ENCODE measurements at regions not wholly inside any gene's neighbourhood (a gene's known extent, or its start where the extent isn't known, plus 50 kb on each side); places are given as distances from the start of the nearest gene placed in this dataset.
"Not testable (repeated sequence)": the region's sequence is repeated elsewhere in the genome, so short reads cannot be mapped to it uniquely, and the experiment has no call there.

- H3K4me3 ChIP-seq (replicated peaks; ENCODE audit: low read depth, low read length); H3K36me3 ChIP-seq (ENCODE audit: control insufficient read depth, insufficient read depth, low read length); DNase-seq (ENCODE audit: extremely low read depth, insufficient read length); H3K27me3 ChIP-seq (replicated peaks; ENCODE audit: control insufficient read depth, insufficient read depth, low read length): not testable (repeated sequence)
Observed at GRCh38 chr2:87386063-87386560, 361.8 kb upstream of the PLGLB2 start.

- not testable (repeated sequence) for H3K27me3 ChIP-seq (replicated peaks; ENCODE audit: control insufficient read depth, insufficient read depth, low read length); DNase-seq (ENCODE audit: extremely low read depth, insufficient read length); H3K36me3 ChIP-seq (ENCODE audit: control insufficient read depth, insufficient read depth, low read length)
Observed at GRCh38 chr2:87395784-87396183, 352.1 kb upstream of the PLGLB2 start.

GRCh38 chr2:87396551-87397265, 351.2 kb upstream of the PLGLB2 start:
- not testable (repeated sequence) for H3K27me3 ChIP-seq (replicated peaks; ENCODE audit: control insufficient read depth, insufficient read depth, low read length); H3K4me3 ChIP-seq (replicated peaks; ENCODE audit: low read depth, low read length); DNase-seq (ENCODE audit: extremely low read depth, insufficient read length); H3K36me3 ChIP-seq (ENCODE audit: control insufficient read depth, insufficient read depth, low read length)

More at GRCh38 chr2:87395784-87396183, 352.1 kb upstream of the PLGLB2 start:
- H3K4me3 ChIP-seq (replicated peaks; ENCODE audit: low read depth, low read length), result not testable (repeated sequence)

- not testable (repeated sequence) for H3K27me3 ChIP-seq (replicated peaks; ENCODE audit: control insufficient read depth, insufficient read depth, low read length); DNase-seq (ENCODE audit: extremely low read depth, insufficient read length); H3K36me3 ChIP-seq (ENCODE audit: control insufficient read depth, insufficient read depth, low read length); H3K4me3 ChIP-seq (replicated peaks; ENCODE audit: low read depth, low read length)
Observed at GRCh38 chr2:87397276-87398065, 350.4 kb upstream of the PLGLB2 start.

- H3K36me3 ChIP-seq (ENCODE audit: control insufficient read depth, insufficient read depth, low read length); H3K27me3 ChIP-seq (replicated peaks; ENCODE audit: control insufficient read depth, insufficient read depth, low read length); DNase-seq (ENCODE audit: extremely low read depth, insufficient read length); H3K4me3 ChIP-seq (replicated peaks; ENCODE audit: low read depth, low read length): not testable (repeated sequence)
Observed at GRCh38 chr2:87398567-87399305, 349.2 kb upstream of the PLGLB2 start.

- Histone ChIP-seq H3K4me3 (replicated peaks; ENCODE audit: low read depth, low read length) (no peak overlapping the region), H3K36me3 (ENCODE audit: control insufficient read depth, insufficient read depth, low read length) (no peaks in the 10 kb centered on the region), H3K27me3 (replicated peaks; ENCODE audit: control insufficient read depth, insufficient read depth, low read length) (no peaks in the 10 kb centered on the region)
- no peak for TF ChIP-seq CTCF (IDR thresholded peaks at IDR 0.05; ENCODE audit: insufficient read depth, low read length, poor library complexity, severe bottlenecking)
- no peak for DNase-seq (ENCODE audit: extremely low read depth, insufficient read length)
Observed at GRCh38 chr2:87401726-87402345, 346.1 kb upstream of the PLGLB2 start.

GRCh38 chr2:87403893-87404175, 344.1 kb upstream of the PLGLB2 start:
- no peak for DNase-seq (ENCODE audit: extremely low read depth, insufficient read length)
- TF ChIP-seq CTCF (IDR thresholded peaks at IDR 0.05; ENCODE audit: insufficient read depth, low read length, poor library complexity, severe bottlenecking), result no peak
- Histone ChIP-seq H3K36me3 (ENCODE audit: control insufficient read depth, insufficient read depth, low read length) (no peaks in the 10 kb centered on the region), H3K4me3 (replicated peaks; ENCODE audit: low read depth, low read length) (no peak overlapping the region), H3K27me3 (replicated peaks; ENCODE audit: control insufficient read depth, insufficient read depth, low read length) (no peaks in the 10 kb centered on the region)

GRCh38 chr2:87404411-87405255, 343.3 kb upstream of the PLGLB2 start:
- not testable (repeated sequence) for DNase-seq (ENCODE audit: extremely low read depth, insufficient read length); H3K27me3 ChIP-seq (replicated peaks; ENCODE audit: control insufficient read depth, insufficient read depth, low read length); H3K4me3 ChIP-seq (replicated peaks; ENCODE audit: low read depth, low read length); H3K36me3 ChIP-seq (ENCODE audit: control insufficient read depth, insufficient read depth, low read length)

GRCh38 chr2:87405531-87406216, 342.2 kb upstream of the PLGLB2 start:
- not testable (repeated sequence) for H3K27me3 ChIP-seq (replicated peaks; ENCODE audit: control insufficient read depth, insufficient read depth, low read length); H3K4me3 ChIP-seq (replicated peaks; ENCODE audit: low read depth, low read length); DNase-seq (ENCODE audit: extremely low read depth, insufficient read length); H3K36me3 ChIP-seq (ENCODE audit: control insufficient read depth, insufficient read depth, low read length)

- not testable (repeated sequence) for H3K4me3 ChIP-seq (replicated peaks; ENCODE audit: low read depth, low read length); H3K36me3 ChIP-seq (ENCODE audit: control insufficient read depth, insufficient read depth, low read length); H3K27me3 ChIP-seq (replicated peaks; ENCODE audit: control insufficient read depth, insufficient read depth, low read length); DNase-seq (ENCODE audit: extremely low read depth, insufficient read length)
Observed at GRCh38 chr2:87406406-87407175, 341.3 kb upstream of the PLGLB2 start.

Data from GM06990 (cell line).